Occipital lobe (tissue), 1 donor: ENCODE measurements at regions not wholly inside any gene's neighbourhood (a gene's known extent, or its start where the extent isn't known, plus 50 kb on each side); places are given as distances from the start of the nearest gene placed in this dataset.

Experiments used
- DNase-seq: peaks from one replicate; lab custom pipeline; 2025; lab: John Stamatoyannopoulos, UW

DNA sequence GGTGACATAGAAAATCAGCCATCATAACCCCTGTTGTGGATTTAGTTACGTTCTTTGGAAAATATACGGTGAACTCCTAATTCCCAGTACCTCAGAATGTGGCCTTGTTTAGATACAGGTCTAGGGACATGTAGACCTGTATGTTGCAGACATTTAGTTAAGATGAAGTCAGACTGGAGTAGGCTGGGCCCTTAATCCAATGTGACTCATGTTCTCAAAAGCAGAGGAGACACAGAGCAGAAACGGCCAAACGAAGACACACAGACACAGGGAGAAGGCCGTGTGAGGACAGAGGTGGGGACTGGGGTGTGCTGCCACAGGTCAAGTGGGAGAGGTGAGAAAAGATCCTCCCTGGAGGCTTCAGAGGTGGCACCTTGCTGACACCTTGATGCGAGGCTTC, 119.0 kb upstream of the PROK2 start:
- no peak for DNase-seq

DNA sequence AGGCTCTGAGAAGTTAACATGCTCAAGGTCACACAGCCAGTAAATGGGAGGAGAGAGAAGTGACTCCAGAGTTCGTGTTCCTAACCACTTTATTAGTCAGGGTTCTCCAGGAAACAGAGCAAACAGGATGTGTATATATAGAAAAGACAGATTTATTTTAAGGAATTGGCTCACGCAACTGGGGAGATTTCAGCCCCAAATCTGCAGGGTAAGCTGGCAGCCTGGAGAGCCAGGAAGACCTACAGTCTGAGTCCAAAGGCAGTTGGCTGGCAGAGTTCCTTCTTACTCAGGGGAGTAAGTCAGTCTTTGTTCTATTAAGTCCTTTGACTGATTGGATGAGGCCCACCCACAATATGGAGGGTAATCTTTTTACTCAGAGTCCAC, 118.2 kb upstream of the PROK2 start:
- no peak for DNase-seq

DNA sequence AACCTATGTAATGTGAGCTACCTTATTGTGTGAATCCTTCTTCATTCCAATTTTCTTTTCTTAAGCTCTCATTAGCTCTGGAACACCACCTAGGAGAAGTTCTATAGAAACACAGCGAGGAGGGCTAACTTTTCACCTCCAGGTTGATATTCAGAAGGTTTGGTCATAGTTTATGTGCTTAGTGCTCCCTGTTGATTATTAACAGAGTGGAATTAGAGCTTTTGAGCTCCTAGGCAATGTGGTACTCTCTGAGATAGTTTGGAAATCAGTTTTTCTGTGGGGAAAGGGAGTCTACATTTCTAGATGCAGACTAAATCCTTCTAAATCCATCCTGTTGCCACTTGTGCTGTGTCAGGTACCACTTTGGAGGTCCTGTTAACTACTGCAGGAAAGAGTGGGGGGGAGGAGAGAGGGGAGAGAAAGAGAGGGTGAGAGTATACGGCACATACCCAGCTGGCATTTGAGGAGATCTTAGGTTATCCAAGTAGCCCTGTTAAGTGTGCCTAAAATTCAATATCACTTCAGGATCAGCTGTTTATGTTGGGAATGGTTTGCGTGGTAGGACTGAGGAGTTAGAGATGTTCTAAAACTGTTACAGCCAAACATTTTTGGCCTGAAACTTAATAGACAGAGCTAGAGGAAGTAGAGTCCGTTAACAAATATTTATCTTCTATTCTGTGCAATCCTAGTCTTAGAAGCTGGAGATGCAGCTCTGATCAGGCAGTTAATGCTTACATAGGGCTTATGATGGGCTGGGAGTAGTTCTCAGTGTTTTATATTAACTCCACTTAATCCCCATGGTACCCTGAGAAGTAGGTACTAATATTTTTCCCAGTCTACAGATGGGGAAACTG, 117.5 kb upstream of the PROK2 start:
- DNase-seq: no peak

DNA sequence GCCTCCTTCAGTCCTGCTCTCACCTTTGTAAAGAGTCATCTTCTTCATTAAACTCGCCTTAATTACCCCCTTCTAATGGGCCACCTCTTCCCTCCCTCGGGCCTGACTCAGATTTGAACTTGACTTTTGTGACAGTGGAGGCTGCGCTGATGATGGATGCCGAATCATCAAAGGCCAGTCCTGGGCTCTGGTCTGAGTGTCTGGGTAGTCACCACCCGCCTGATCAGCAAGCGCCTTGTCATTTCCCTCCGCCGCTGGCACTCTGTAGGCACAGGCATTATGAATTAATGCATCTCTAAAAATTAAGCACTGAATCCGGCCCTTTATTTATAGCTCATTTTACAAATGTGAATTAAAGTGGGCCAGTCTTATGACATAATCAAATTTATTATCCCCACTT, 116.7 kb upstream of the PROK2 start:
- DNase-seq: no peak

DNA sequence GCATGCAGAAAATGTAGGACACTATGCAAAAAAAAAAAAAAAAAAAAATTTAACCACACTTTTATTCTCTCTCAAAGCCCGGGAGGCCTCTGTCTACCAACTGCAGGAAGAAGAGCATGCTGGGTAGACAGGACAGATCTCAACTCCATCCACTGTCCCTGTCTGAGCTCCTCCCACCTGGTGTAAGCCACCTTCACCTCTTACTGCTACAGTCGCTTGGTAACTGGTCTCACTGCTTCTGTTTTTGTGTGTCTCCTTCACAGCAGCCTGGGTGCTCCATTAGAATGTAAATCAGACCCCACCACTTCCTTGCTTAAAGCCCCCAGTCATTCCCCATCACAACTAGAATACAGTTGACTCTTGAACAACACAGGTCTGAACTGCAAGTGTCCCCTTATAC, 115.1 kb upstream of the PROK2 start:
- no peak for DNase-seq

DNA sequence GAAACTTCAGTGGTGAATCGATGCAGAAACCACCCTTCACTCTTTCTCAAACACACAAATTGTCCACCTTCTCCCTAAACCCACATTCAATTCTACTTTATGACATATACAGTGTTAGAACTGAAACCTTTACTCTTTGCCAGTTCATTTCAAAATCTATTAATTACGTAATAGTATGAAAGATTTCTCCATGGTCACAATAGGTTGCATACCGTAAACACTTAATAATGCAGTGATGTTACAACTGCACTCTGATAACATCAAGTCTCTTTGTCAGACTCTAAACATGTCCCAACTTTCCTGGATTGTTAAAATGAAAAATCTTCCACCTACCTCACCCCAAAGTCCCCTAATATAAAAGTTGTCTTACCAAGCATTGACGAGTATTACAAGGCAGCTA, 111.8 kb upstream of the PROK2 start:
- DNase-seq: no peak

DNA sequence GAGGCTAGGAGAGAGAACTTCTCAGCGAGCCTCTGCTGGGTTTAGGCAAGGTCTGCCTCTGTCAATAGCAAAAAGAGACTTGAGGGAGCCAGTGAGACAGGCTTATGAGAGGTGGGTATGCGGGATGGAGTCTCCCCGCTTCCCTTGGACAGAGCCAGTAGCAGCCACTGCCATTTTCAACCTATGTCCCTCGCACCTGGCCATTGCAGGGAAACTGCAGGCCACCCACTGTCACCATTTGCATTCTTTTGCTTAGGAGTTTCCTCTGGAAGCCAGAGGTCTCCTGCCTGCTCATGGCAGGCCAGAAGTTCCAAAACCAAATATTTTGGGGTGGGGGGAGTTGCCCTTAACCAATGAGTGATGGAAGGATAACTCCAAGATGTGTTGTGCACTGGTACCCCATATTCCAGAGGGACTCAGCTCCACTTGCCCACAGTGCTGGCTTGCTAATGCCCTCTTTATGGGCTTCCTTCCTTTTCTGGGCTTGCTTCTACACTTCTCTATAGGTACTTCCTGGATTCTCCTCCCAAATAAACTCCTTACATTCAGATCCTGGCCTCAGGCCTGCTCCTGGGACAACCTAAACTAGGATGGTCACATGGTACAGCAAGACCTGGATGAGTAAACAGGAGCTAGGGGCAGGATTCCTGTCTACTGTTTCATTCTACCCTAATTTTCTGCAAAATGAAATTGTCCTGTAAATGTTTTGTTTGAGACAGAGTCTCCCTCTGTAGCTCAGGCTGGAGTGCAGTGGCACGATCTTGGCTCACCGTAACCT, 108.9 kb upstream of the PROK2 start:
- DNase-seq: no peak

DNA sequence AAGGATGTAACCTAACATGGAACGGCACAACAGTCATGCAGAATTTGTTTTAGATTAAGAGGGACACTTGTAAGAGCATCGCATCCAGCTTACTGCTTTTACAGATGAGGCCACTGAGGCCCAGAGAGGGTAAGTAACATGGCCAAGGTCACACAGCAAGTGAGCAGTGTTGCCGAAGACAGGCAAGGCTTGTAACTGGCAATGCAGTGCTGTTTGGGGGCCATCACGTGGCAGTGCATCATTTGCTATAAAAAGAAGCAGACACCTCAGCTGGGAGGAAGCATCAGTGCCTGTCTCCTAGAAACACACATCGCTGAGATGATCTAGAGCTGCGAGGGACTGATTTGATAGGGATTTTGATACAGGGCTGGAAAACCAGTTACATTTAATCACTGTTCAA, 108.2 kb upstream of the PROK2 start:
- DNase-seq: peak; percentile 5

DNA sequence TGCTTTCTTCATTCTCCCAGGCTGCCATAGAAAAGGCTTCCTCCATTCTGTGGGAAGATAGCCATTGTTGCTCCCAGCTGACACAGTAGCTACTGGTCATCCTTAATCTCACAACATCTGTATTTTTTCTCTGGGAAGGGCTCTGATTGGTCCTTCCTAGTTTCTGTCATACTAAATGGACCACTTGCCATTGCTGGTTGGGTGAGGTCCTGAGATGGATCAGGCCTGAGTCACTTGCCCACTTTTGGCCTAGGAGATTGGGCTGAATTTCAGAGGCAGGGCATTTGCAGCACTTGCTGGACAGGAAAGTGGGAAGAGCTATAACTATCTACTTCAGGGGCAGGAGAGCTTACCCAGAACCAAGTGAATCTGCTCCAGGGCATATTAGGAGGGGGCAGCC, 106.5 kb upstream of the PROK2 start:
- no peak for DNase-seq

DNA sequence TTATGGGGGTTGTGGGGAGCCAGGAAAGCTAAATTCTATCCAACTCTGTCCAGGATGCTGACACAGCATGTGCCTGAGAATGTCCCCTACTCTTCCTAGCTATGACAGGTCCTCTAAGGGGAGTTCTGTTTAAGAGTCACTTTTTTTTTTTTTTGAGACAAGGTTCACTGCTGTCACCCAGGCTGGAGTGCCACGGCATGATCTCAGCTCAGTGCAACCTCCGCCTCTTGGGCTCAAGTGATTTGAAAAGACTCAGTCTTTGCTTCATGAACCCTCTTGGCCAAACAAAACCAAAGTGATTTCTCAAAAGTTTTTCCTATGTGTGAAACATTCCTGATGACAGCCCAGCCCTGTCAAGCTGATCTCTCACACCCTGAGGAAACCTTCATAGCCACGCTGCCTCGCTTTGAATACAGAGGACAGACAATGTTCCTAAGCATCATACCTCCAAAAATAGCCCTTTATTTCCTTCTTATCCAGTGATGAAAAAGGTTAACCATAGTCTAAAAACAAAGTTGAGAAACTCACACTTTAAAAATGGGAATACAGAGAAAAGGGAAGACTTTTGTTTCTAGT, 105.5 kb upstream of the PROK2 start:
- no peak for DNase-seq

DNA sequence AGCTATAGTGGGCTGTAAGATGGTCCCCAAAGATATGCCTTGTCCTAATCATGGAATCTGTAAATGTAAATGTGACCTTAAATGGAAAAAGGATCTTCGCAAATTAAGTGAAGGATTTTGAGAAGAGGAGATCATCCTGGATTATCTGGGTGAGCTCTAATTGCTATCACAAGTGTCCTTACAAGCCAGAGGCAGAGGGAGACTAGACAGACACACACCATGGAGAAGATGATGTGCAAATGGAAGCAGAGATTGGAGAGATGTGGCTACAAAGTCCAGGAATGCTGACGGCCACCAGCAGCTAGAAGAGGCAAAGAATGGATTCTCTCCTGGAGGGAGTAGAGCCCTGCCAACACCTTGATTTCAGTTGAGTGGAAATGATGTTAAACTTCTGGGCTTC, 102.3 kb upstream of the PROK2 start:
- DNase-seq: no peak

DNA sequence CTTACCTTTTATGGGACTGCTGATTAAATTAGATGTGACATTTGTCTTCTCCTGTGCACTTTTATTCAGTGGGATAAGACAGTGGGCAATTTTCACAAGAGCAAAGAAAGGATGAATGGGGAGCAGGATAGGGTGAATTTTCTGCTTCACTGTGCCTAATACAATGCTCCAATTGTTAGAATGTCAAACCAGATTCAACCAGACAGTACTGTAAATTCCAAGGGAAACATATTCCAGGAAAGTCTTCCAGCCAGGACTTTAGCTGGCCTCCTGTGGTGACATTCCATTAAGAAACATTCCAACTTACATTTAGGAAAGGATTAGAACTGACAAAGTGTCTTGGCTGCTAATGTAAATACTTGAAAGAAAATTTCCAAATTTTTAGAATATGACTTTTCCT, 100.1 kb upstream of the PROK2 start:
- no peak for DNase-seq

DNA sequence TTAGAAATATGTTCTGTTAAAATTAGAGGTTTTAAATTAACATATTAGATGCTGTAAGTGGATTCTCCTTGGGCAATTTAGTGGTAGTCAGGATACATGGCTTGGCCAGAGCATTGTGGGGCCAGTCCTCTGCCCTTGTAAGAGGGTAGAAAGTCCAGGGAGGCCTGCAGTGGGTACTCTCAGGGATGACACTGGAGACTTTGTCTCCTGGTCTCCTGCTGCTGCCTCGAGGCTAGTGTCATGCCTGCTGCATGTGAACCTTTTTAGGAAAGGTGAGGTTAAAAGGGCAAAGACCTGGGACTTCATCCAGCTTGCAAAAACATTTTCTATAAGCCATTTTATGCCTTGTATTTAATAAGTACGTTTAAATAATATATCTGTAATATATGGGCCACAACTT, 96.8 kb upstream of the PROK2 start:
- no peak for DNase-seq

DNA sequence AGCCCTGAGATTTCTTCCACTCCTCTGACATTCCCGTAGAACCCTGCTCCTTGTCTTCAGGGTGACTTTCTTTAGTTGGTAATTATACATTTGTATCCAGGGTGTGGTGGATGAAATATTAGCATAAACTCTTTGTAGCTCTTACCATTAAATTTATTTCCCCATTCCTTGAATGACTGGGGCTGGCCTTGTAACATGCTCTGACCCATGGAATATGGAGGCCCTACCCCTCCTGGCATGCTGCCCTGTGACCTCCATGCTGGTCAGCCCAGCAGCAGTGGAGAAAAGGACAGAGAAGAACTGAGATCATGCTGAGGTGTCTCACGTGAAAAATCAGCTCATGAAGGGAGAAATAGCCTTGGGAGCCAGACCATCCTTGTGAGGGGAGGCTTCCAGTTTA, 96.1 kb upstream of the PROK2 start:
- no peak for DNase-seq

DNA sequence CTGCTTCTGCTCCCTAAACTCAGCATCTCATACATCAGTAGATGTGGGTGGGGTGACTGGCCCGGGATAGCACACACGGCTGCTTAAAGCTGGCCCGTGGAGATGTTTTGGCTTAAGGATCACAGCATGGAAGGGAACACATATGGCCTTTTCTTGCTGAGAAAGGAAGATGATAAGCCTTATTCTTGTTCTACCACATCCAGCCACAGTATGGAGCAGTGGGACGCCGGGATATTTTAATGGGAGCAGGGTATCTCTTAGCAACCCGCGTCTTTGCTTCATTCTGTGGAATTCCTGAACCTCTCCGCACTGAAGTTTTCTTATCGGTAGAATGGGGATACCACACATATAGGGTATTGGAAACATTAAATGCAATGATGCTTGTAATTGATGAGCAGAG, 94.1 kb upstream of the PROK2 start:
- DNase-seq: no peak

DNA sequence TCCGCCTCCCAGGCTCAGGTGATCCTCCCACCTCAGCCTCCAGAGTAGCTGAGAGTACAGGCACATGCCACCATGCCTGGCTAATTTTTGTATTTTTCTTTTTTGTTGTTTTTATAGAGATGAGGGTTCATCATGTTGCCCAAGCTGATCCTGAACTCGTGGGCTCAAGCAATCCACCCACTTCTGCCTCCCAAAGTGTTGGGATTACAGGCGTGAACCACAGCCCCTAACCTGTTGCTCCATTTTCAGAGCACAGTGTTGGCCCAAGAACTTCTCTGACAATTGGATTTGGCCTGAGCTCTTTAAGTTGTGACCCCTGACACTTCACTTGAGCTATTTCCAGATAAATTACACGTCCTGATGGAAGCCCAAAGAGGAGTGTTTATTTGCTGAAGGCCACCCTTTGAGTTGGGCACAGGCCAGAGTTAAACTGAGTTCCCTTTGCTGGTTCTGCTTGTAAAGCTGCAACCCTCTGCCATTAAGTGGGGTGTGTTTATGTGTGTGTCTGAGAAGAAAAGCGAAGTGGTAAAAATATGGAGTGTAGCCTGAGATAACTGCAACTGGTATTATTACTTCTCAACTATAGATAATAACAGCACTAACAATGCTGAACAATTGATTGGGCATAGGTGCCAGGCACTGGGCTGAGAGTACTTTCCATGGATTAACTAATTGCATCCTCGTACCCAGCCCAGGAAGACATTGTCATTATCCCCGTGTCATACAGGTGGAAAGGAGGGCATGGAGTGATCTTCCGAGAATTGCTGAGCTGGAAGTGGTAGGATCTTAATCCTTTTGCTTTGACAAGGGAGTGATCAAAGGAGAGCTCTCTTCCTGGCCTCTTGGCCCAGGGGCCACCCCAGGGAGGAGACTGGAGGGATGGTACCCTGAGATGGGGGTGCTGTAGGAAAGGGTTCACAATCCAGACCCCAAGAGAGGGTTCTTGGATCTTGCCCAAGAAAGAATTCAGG, 91.5 kb upstream of the PROK2 start:
- DNase-seq: no peak

DNA sequence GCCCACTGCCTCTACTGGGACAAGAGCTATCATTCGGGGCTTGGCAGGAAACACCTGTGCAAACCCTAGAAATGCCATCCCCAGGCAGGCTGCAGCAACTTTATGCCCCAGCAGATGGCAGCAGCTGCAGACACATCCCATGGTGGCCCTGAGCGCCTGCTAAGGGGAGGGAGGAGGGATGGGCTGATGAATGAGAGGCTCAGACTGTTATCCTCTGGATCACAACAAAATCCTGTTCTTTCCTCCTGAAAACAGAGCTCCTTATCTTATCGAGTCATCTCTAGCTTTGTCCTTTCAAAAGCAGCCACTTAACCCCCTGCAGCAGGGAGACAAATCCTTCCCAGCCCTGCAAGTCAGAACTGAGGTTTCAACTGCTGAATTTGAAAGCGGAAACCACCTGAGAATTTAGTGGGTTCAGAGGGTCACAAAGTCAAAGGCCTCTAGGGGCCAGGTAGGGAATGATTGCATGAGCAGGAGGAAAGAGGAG, 90.6 kb upstream of the PROK2 start:
- peak; percentile 59 for DNase-seq

DNA sequence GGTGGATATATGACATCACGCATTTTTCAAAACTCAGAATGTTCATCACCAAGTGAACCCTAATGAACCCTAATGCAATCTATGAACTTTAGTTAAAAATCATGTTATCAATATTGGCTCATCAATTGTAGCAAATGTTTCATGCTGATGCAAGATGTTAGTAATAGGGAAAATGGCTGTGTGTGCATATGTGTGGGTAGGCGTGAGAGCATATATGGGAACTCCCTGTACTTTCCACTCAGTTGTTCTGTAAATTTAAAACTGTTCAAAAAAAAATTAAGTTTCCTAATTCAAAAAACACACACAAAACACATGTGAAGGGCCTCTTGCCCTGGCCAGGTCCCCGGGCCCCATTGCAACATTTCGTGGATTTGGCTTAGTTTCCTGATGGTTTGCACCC, 89.7 kb upstream of the PROK2 start:
- no peak for DNase-seq

DNA sequence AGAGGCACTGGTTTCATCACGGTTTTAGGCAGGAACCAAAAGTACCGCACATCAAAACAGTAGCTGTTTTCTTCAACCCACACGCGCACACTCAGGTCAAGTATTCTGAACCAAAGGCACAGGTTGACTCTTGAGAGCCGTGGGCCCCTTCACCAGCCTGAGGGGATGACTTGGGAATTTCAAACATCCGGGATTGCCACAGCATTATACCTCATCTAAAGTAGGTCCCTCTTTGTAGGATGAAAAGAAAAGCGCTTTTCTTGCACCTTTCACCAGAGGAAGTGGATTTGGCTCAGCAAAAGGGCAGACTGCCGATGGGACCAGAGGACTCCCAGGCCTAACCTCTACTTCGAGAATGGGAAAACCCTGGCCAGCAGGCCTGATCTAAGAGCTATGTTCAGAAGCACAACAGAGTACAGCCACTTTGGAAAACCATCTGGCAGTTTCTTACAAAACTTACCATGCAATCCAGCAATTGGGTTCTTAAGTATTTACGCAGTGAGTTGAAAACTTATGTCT, 88.2 kb upstream of the PROK2 start:
- DNase-seq: no peak

DNA sequence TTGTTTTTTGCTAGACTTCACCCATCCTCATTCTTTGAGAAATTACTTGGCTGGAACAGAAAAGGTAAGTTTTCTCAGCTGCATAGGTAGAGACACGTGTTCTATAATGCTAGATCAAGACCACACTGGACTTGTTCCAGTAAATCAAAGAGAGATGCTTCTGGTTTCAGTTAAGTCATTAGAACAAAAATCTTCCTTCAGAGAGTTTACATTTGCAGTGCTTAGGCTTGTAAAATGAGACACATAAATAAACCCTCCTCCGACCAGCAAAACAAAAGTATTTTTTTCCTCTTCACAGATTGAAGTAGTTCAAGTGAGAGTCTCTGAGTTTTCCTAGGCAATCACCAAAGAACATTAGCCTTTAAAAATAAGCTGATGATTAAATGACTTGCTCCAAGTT, 87.3 kb upstream of the PROK2 start:
- DNase-seq: no peak

DNA sequence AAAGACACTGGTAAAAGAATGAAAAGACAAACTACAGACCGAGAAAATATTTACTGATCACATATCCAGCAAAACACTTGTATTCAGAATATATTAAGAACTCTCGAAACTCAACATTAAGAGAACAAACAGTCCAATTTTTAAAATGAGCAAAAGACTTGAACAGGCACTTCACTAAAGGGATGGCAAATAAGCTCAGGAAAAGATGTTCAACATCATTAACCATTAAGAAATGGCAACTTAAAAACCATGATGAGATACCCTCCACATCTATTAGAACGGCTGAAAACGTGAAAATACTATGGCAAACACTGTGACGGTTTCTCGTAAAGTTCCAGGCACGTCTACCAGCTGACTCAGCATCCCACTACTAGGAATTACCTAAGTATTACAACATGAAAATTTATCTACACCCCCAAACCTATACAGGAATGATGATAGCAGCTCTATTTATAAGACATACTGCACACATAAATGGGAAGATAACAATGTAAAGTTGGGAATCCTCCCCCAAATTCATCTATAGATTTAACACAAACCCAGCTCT, 86.1 kb upstream of the PROK2 start:
- no peak for DNase-seq
